22Rv1 (cell line): ENCODE measurements at regions not wholly inside any gene's neighbourhood (a gene's known extent, or its start where the extent isn't known, plus 50 kb on each side); places are given as distances from the start of the nearest gene placed in this dataset.

Source experiments
- ZFX ChIP-seq: fragments of 450-650 bp; IDR thresholded peaks from 2 replicates; pipeline ENCODE4 v1.6.1; 2017; ENCODE audit warnings: antibody characterized with exemption, borderline replicate concordance
- TF ChIP-seq, protein P1 (sequence below): fragments of 450-650 bp; IDR thresholded peaks from 2 replicates; pipeline ENCODE4 v1.5.1; 2017; ENCODE audit warnings: mild to moderate bottlenecking

DNA sequence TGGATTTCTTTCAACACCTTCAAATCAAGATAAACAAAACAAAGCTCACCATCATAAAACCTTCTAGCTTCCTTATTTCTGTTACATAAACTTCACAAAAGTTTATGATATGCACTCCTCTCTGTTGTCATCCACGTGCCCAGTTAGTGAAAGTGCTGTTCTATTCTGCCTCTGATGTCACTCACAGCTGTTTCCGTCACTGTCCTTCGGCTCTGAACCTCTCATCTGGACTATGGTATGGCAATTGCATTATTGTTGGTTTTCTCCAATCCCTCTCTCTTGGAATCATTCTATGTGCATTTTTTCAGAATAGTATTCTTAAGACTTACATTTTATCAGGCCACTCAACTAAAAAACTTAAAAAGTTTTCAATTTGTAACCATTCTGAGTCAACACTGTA lies 264.2 kb upstream of the DAPK1 start:
- TF ChIP-seq, protein P1, sequence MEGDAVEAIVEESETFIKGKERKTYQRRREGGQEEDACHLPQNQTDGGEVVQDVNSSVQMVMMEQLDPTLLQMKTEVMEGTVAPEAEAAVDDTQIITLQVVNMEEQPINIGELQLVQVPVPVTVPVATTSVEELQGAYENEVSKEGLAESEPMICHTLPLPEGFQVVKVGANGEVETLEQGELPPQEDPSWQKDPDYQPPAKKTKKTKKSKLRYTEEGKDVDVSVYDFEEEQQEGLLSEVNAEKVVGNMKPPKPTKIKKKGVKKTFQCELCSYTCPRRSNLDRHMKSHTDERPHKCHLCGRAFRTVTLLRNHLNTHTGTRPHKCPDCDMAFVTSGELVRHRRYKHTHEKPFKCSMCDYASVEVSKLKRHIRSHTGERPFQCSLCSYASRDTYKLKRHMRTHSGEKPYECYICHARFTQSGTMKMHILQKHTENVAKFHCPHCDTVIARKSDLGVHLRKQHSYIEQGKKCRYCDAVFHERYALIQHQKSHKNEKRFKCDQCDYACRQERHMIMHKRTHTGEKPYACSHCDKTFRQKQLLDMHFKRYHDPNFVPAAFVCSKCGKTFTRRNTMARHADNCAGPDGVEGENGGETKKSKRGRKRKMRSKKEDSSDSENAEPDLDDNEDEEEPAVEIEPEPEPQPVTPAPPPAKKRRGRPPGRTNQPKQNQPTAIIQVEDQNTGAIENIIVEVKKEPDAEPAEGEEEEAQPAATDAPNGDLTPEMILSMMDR, result no peak
- no peak for TF ChIP-seq ZFX
